Esophagus squamous epithelium (tissue), 4 donors: ENCODE measurements at regions not wholly inside any gene's neighbourhood (a gene's known extent, or its start where the extent isn't known, plus 50 kb on each side); places are given as distances from the start of the nearest gene placed in this dataset.

Source experiments
- POLR2A ChIP-seq, 4 donors: fragments of 450-650 bp; IDR thresholded peaks; one replicate each; pipeline ENCODE4 v1.6.1; 2017; ENCODE audit warnings: antibody characterized with exemption in 4 of 4, mild to moderate bottlenecking in 4 of 4, moderate library complexity in 3 of 4
- TF ChIP-seq, protein P1 (sequence below), 6 experiments: fragments of 450-650 bp in 4 of 6; fragments of 200-600 bp in 2 of 6; sonication (generic) in 2 of 6; IDR thresholded peaks; one replicate each; pipeline ENCODE4 v1.5.1; 2016 to 2019; ENCODE audit warnings: antibody characterized with exemption in 6 of 6, mild to moderate bottlenecking in 4 of 6, moderate library complexity in 4 of 6

DNA sequence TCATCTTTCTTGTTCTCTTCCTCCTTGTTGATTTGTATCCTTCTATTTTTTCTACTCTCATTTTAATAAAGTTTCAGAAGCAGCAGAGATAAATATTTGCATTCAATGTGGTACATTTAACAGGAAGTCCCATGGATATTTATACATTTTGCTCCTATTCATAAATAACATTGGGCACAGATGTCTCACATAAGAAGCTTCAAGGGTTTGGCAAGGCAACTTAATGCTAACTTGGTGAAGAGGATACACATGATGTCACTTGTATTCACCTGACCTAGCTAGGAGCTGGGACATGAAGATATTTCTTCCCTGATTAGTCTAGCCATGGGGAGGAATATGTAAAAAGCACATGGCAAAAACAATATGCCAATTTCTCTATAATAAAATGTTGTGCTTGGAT is 65.1 kb upstream of the DUSP10 start:
- TF ChIP-seq POLR2A (IDR thresholded peaks at IDR 0.05) = no peak
- TF ChIP-seq, protein P1, sequence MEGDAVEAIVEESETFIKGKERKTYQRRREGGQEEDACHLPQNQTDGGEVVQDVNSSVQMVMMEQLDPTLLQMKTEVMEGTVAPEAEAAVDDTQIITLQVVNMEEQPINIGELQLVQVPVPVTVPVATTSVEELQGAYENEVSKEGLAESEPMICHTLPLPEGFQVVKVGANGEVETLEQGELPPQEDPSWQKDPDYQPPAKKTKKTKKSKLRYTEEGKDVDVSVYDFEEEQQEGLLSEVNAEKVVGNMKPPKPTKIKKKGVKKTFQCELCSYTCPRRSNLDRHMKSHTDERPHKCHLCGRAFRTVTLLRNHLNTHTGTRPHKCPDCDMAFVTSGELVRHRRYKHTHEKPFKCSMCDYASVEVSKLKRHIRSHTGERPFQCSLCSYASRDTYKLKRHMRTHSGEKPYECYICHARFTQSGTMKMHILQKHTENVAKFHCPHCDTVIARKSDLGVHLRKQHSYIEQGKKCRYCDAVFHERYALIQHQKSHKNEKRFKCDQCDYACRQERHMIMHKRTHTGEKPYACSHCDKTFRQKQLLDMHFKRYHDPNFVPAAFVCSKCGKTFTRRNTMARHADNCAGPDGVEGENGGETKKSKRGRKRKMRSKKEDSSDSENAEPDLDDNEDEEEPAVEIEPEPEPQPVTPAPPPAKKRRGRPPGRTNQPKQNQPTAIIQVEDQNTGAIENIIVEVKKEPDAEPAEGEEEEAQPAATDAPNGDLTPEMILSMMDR (IDR thresholded peaks at IDR 0.05) = no peak
